PC-9 (cell line): ENCODE measurements at regions not wholly inside any gene's neighbourhood (a gene's known extent, or its start where the extent isn't known, plus 50 kb on each side); places are given as distances from the start of the nearest gene placed in this dataset.

Experiments used
- CTCF ChIP-seq: fragments of 200-600 bp; sonication (generic); conservative IDR thresholded peaks from 2 replicates; pipeline ENCODE4 v1.6.1; 2017; ENCODE audit warnings: mixed run types, antibody characterized with exemption, mild to moderate bottlenecking, moderate library complexity
- EZH2 ChIP-seq: fragments of 200-600 bp; sonication (generic); IDR thresholded peaks from 2 replicates; pipeline ENCODE4 v1.8.0; 2017; ENCODE audit warnings: antibody characterized with exemption, low read depth

- TF ChIP-seq CTCF = no peak
- TF ChIP-seq EZH2 = no peak
Observed at GRCh38 chr1:182121787-182122186, 60.3 kb upstream of the ZNF648 start.
